H1 (cell line): ENCODE measurements at regions not wholly inside any gene's neighbourhood (a gene's known extent, or its start where the extent isn't known, plus 50 kb on each side); places are given as distances from the start of the nearest gene placed in this dataset.

ENCODE experiments used
- CTCF ChIA-PET: fragments of 300-600 bp; sonication (Branson Sonifier 250); formaldehyde crosslinking; loops from one replicate; lab custom pipeline; 2021; ENCODE audit not compliant: partially characterized antibody; lab: Charles Lee
- POLR2A ChIA-PET: fragments of 300-600 bp; sonication (Branson Sonifier 250); formaldehyde crosslinking; loops from one replicate; lab custom pipeline; 2021; ENCODE audit warnings: inconsistent platforms; ENCODE audit not compliant: partially characterized antibody; lab: Charles Lee
- DNase-seq, 2 experiments: peaks; one replicate each; pipeline versions ENCODE4 v3.0.0 to v3.0.0-alpha.2; 2010 to 2022; ENCODE audit warnings: low spot score in 2 of 2, low read depth in 1 of 2, mixed read lengths in 1 of 2
- FAIRE-seq: peaks from 2 replicates; lab custom pipeline; 2011; peaks lifted over from hg19 to GRCh38; lab: Jason Lieb, UNC
- H2AFZ ChIP-seq: 2 replicates; pipeline ENCODE4 v1.8.1; 2012; ENCODE audit warnings: low read length, inconsistent platforms
- H2AK5ac ChIP-seq: 2 replicates; pipeline ENCODE4 v1.6.1; 2013; ENCODE audit warnings: low read depth, low read length
- H2BK120ac ChIP-seq: replicated peaks from 2 replicates; pipeline ENCODE3; 2013; ENCODE audit warnings: low read depth, low read length, inconsistent platforms
- H2BK12ac ChIP-seq: 2 replicates; pipeline ENCODE4 v1.6.1; 2013; ENCODE audit warnings: low read depth, low read length
- H2BK15ac ChIP-seq: 2 replicates; pipeline ENCODE4 v1.6.1; 2013; ENCODE audit warnings: low read length
- H2BK20ac ChIP-seq: 2 replicates; pipeline ENCODE4 v1.6.1; 2013; ENCODE audit warnings: low read length
- H2BK5ac ChIP-seq: 2 replicates; pipeline ENCODE4 v1.6.1; 2013; ENCODE audit warnings: low read depth, low read length
- H3K14ac ChIP-seq: 2 replicates; pipeline ENCODE4 v1.6.1; 2013; ENCODE audit warnings: inconsistent platforms; ENCODE audit not compliant: insufficient read length
- H3K18ac ChIP-seq: 2 replicates; pipeline ENCODE4 v1.6.1; 2013; ENCODE audit warnings: low read length; ENCODE audit errors: extremely low read depth
- H3K23ac ChIP-seq: 2 replicates; pipeline ENCODE4 v1.6.1; 2013; ENCODE audit warnings: inconsistent platforms; ENCODE audit not compliant: insufficient read length
- H3K23me2 ChIP-seq: 2 replicates; pipeline ENCODE4 v1.6.1; 2013; ENCODE audit warnings: low read depth, low read length
- H3K27ac ChIP-seq: 2 replicates; pipeline ENCODE4 v1.6.1; 2011; ENCODE audit warnings: low read depth, low read length, inconsistent platforms
- H3K27me3 ChIP-seq, 4 experiments: replicated peaks in 1 of 4; 1 replicate in 1 of 4; 2 replicates in 3 of 4; pipeline versions ENCODE4 v1.6.1 to v1.8.1; 2011 to 2013; ENCODE audit warnings: low read length in 3 of 4, mild to moderate bottlenecking in 3 of 4, inconsistent platforms in 2 of 4, mixed read lengths in 2 of 4, moderate library complexity in 1 of 4; ENCODE audit not compliant: control insufficient read depth in 3 of 4, insufficient read depth in 3 of 4; ENCODE audit errors: extremely low read depth in 1 of 4
- H3K36me3 ChIP-seq, 4 experiments: 2 replicates each; pipeline versions ENCODE4 v1.6.1 to v1.8.1; 2011 to 2013; ENCODE audit warnings: mild to moderate bottlenecking in 4 of 4, low read length in 3 of 4, moderate library complexity in 2 of 4, control low read depth in 1 of 4, inconsistent platforms in 1 of 4; ENCODE audit not compliant: insufficient read depth in 4 of 4, control insufficient read depth in 2 of 4
- H3K4ac ChIP-seq: replicated peaks from 2 replicates; pipeline ENCODE3; 2013; ENCODE audit warnings: low read length, low read depth, mixed read lengths, inconsistent platforms; ENCODE audit not compliant: insufficient read length
- H3K4me1 ChIP-seq, 4 experiments: replicated peaks in 1 of 4; 1 replicate in 1 of 4; 2 replicates in 3 of 4; pipeline versions ENCODE4 v1.6.1 to v1.8.1; 2011 to 2013; ENCODE audit warnings: low read length in 3 of 4, inconsistent platforms in 2 of 4, mixed read lengths in 1 of 4; ENCODE audit not compliant: insufficient read depth in 4 of 4, control insufficient read depth in 3 of 4
- H3K4me2 ChIP-seq, 2 experiments: 2 replicates each; pipeline versions ENCODE4 v1.6.1 to v1.8.1; 2011 to 2013; ENCODE audit warnings: low read depth in 2 of 2, low read length in 2 of 2, control low read depth in 1 of 2, inconsistent platforms in 1 of 2, mild to moderate bottlenecking in 1 of 2; ENCODE audit not compliant: insufficient read depth in 1 of 2
- H3K4me3 ChIP-seq, 4 experiments: fragments of 200-600, 300-600 bp in 1 of 4; sonication (generic), shearing (Covaris generic), sonication (Bioruptor Twin) in 1 of 4; 2 replicates each; pipeline versions ENCODE4 v1.5.1 to v1.8.1; 2011 to 2016; ENCODE audit warnings: low read length in 4 of 4, low read depth in 3 of 4, control low read depth in 2 of 4, inconsistent platforms in 2 of 4, mild to moderate bottlenecking in 2 of 4, mixed read lengths in 1 of 4, moderate library complexity in 1 of 4; ENCODE audit not compliant: insufficient read depth in 2 of 4; ENCODE audit errors: extremely low read depth in 1 of 4
- H3K56ac ChIP-seq: replicated peaks from 2 replicates; pipeline ENCODE3; 2013; ENCODE audit warnings: low read depth, mild to moderate bottlenecking, mixed read lengths, low read length, inconsistent platforms; ENCODE audit not compliant: insufficient read length
- H3K79me1 ChIP-seq: 2 replicates; pipeline ENCODE4 v1.6.1; 2013; ENCODE audit warnings: low read depth, low read length, control low read depth
- H3K79me2 ChIP-seq, 2 experiments: 2 replicates each; pipeline versions ENCODE4 v1.6.1 to v1.8.1; 2012 to 2013; ENCODE audit warnings: low read length in 2 of 2, mild to moderate bottlenecking in 2 of 2, inconsistent platforms in 1 of 2; ENCODE audit not compliant: insufficient read depth in 2 of 2, control insufficient read depth in 1 of 2
- H3K9ac ChIP-seq, 4 experiments: replicated peaks in 1 of 4; 1 replicate in 1 of 4; 2 replicates in 3 of 4; pipeline versions ENCODE4 v1.6.1 to v1.8.1; 2011 to 2013; ENCODE audit warnings: low read depth in 3 of 4, low read length in 3 of 4, control low read depth in 2 of 4, mild to moderate bottlenecking in 2 of 4, moderate library complexity in 2 of 4, inconsistent platforms in 1 of 4; ENCODE audit errors: extremely low read depth in 1 of 4
- H3K9me3 ChIP-seq, 2 experiments: 2 replicates each; pipeline versions ENCODE4 v1.6.1 to v1.8.1; 2012 to 2013; ENCODE audit warnings: mild to moderate bottlenecking in 2 of 2, moderate library complexity in 2 of 2, control low read depth in 1 of 2, inconsistent platforms in 1 of 2, low read depth in 1 of 2, low read length in 1 of 2, mixed read lengths in 1 of 2; ENCODE audit not compliant: insufficient read depth in 2 of 2
- H4K20me1 ChIP-seq, 2 experiments: replicated peaks in 1 of 2; 2 replicates each; pipeline versions ENCODE3 to v1.8.1; 2011 to 2013; ENCODE audit warnings: inconsistent platforms in 2 of 2, low read length in 2 of 2, mild to moderate bottlenecking in 1 of 2; ENCODE audit not compliant: insufficient read depth in 2 of 2, control insufficient read depth in 1 of 2
- H4K5ac ChIP-seq: 2 replicates; pipeline ENCODE4 v1.6.1; 2013; ENCODE audit warnings: low read length, low read depth, mixed read lengths, inconsistent platforms; ENCODE audit not compliant: insufficient read length
- H4K8ac ChIP-seq: 2 replicates; pipeline ENCODE4 v1.8.0; 2013; ENCODE audit warnings: mild to moderate bottlenecking, moderate library complexity, low read length, inconsistent platforms; ENCODE audit not compliant: insufficient read depth; ENCODE audit errors: extremely low read depth
- H4K91ac ChIP-seq: replicated peaks from 2 replicates; pipeline ENCODE3; 2013; ENCODE audit warnings: low read length, mixed read lengths, inconsistent platforms; ENCODE audit not compliant: insufficient read length
- BRCA1 ChIP-seq: IDR thresholded peaks from 2 replicates; pipeline ENCODE4 v1.6.1; 2012; ENCODE audit warnings: low read depth, low read length, improper control_type of control experiment
- CBX5 ChIP-seq: fragments of 300-800, 300-1000 bp; sonication (generic); IDR thresholded peaks from 2 replicates; pipeline ENCODE4 v1.7.1; 2016; ENCODE audit warnings: antibody characterized with exemption, low read length, low read depth
- CBX8 ChIP-seq: fragments of 300-800, 300-1000 bp; sonication (generic); IDR thresholded peaks from 2 replicates; pipeline ENCODE4 v1.7.1; 2016; ENCODE audit warnings: low read depth, low read length, borderline replicate concordance
- CHD2 ChIP-seq: IDR thresholded peaks from 2 replicates; pipeline ENCODE4 v1.6.1; 2012; ENCODE audit warnings: low read length, improper control_type of control experiment
- CREB1 ChIP-seq: IDR thresholded peaks from 2 replicates; pipeline ENCODE4 v1.6.1; 2012; ENCODE audit warnings: inconsistent platforms
- EZH2 ChIP-seq: fragments of 200-600 bp; sonication (generic); IDR thresholded peaks from 2 replicates; pipeline ENCODE4 v1.7.1; 2012; ENCODE audit warnings: low read depth, mild to moderate bottlenecking, moderate library complexity, low read length, inconsistent platforms; ENCODE audit not compliant: severe bottlenecking
- FOSL1 ChIP-seq: IDR thresholded peaks from 2 replicates; pipeline ENCODE4 v1.6.1; 2011; ENCODE audit warnings: mild to moderate bottlenecking, low read depth, low read length, moderate library complexity; ENCODE audit not compliant: insufficient read depth
- RAD21 ChIP-seq, 2 experiments: IDR thresholded peaks in 1 of 2; conservative IDR thresholded peaks in 1 of 2; 2 replicates each; pipeline ENCODE4 v1.6.1; 2011; ENCODE audit warnings: low read depth in 2 of 2, low read length in 2 of 2, improper control_type of control experiment in 1 of 2, inconsistent platforms in 1 of 2, mild to moderate bottlenecking in 1 of 2, moderate library complexity in 1 of 2
- RFX5 ChIP-seq: IDR thresholded peaks from 2 replicates; pipeline ENCODE4 v1.6.1; 2011; ENCODE audit warnings: low read depth, low read length, improper control_type of control experiment, borderline replicate concordance
- RXRA ChIP-seq: IDR thresholded peaks from 2 replicates; pipeline ENCODE4 v1.6.1; 2011; ENCODE audit warnings: low read depth, mild to moderate bottlenecking, low read length, moderate library complexity; ENCODE audit not compliant: insufficient read depth
- SAP30 ChIP-seq: fragments of 300-600 bp; sonication (generic); IDR thresholded peaks from 2 replicates; pipeline ENCODE4 v1.7.1; 2012; ENCODE audit warnings: low read length, moderate library complexity, mild to moderate bottlenecking, inconsistent platforms; ENCODE audit not compliant: insufficient read depth, insufficient replicate concordance
- WGBS, 2 experiments: shearing (Covaris generic) in 1 of 2; methylation state at CpG; one replicate each; pipeline versions ENCODE4 v1.1.6 to v1.1.7; 2013 to 2015; ENCODE audit warnings: low lambda C conversion rate in 2 of 2, mixed read lengths in 2 of 2, inconsistent platforms in 1 of 2, low coverage in 1 of 2, missing lambda C conversion rate in 1 of 2; ENCODE audit not compliant: insufficient replicate concordance in 2 of 2, insufficient coverage in 1 of 2, insufficient read length in 1 of 2; ENCODE audit errors: extremely low coverage in 1 of 2, missing lambda C conversion rate in 1 of 2; 5-methylcytosine and 5-hydroxymethylcytosine counted together
- TF ChIP-seq, protein P1 (sequence below): IDR thresholded peaks from 2 replicates; pipeline ENCODE4 v1.6.1; 2012; ENCODE audit warnings: inconsistent platforms
- TF ChIP-seq, protein P2 (sequence below): IDR thresholded peaks from 2 replicates; pipeline ENCODE4 v1.6.1; 2012; ENCODE audit warnings: low read length, inconsistent platforms

DNA sequence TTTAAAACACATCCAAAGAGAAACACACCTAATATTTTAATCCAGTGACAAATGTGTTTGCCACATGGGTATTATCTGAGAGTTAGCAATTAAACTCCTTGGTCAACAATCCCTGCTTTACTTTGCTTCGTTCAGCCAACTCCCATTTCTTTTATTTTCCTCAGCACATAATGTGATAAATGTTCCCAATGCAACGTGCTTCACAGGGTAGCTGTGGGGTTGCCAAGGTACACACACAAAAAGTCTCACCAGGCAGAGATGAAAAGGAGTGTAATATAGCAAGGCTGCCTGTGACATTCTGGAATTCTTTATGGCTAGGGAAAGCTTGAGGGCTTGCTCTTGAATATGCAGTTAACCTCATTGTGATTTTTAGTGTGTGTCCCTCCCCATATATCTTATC is 208.0 kb upstream of the DIO2 start:
- ChIA-PET CTCF (no interaction called here), POLR2A (no interaction called here)
- Histone ChIP-seq H4K5ac (no peak overlapping the region), H2AK5ac (no peak overlapping the region), H3K27ac (no peak overlapping the region), H4K91ac (no peak overlapping the region), H4K20me1 (no peaks in the 10 kb centered on the region), H2BK12ac (no peak overlapping the region), H3K4me1 (no peaks in the 10 kb centered on the region), H2AFZ (no peak overlapping the region), H3K79me2 (no peaks in the 10 kb centered on the region), H3K23ac (no peak overlapping the region), H3K27me3 (no peaks in the 10 kb centered on the region), H3K14ac (no peak overlapping the region), H3K36me3 (no peaks in the 10 kb centered on the region), H3K18ac (no peak overlapping the region), H2BK120ac (no peak overlapping the region), H3K4me3 (no peak overlapping the region), H3K23me2 (no peaks in the 10 kb centered on the region), H3K56ac (no peak overlapping the region), H2BK20ac (no peak overlapping the region), H3K79me1 (no peaks in the 10 kb centered on the region), H3K9ac (no peak overlapping the region), H2BK15ac (no peak overlapping the region), H2BK5ac (no peak overlapping the region), H3K9me3 (no peaks in the 10 kb centered on the region), H4K8ac (no peak overlapping the region), H3K4me2 (no peak overlapping the region), H3K4ac (no peak overlapping the region)
- 94% methylated on average over 2 of the region's 2 CpGs; no CpG with 5 or more reads in 1 of the 2 experiments for WGBS, 2 experiments
- DNase-seq (no peak), FAIRE-seq (no peak)
- no peak for TF ChIP-seq RXRA
- no peak for TF ChIP-seq FOSL1
- TF ChIP-seq RAD21 (IDR thresholded peaks at IDR 0.05 in 1 of 2, conservative IDR thresholded peaks at IDR 0.05 in 1 of 2; ENCODE audit: low read depth in 2 of 2, low read length in 2 of 2): no peak
- TF ChIP-seq EZH2: no peak
- TF ChIP-seq RFX5: no peak
- no peak for TF ChIP-seq CBX8
- TF ChIP-seq, protein P1, sequence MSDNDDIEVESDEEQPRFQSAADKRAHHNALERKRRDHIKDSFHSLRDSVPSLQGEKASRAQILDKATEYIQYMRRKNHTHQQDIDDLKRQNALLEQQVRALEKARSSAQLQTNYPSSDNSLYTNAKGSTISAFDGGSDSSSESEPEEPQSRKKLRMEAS: no peak
- no peak for TF ChIP-seq SAP30
- no peak for TF ChIP-seq BRCA1
- TF ChIP-seq, protein P2, sequence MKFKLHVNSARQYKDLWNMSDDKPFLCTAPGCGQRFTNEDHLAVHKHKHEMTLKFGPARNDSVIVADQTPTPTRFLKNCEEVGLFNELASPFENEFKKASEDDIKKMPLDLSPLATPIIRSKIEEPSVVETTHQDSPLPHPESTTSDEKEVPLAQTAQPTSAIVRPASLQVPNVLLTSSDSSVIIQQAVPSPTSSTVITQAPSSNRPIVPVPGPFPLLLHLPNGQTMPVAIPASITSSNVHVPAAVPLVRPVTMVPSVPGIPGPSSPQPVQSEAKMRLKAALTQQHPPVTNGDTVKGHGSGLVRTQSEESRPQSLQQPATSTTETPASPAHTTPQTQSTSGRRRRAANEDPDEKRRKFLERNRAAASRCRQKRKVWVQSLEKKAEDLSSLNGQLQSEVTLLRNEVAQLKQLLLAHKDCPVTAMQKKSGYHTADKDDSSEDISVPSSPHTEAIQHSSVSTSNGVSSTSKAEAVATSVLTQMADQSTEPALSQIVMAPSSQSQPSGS: no peak
- TF ChIP-seq CREB1: no peak
- no peak for TF ChIP-seq CBX5
- no peak for TF ChIP-seq CHD2
